ENCODE measurements at regions not wholly inside any gene's neighbourhood (a gene's known extent, or its start where the extent isn't known, plus 50 kb on each side); places are given as distances from the start of the nearest gene placed in this dataset.

GRCh38 chr3:10745392-10745791, 70.6 kb upstream of the SLC6A11 start:
- no peaks in the 10 kb centered on the region for H3K79me2 ChIP-seq (replicated peaks; ENCODE audit: insufficient read depth)
- H3K4me2 ChIP-seq, result no peak overlapping the region
- H3K36me3 ChIP-seq (ENCODE audit: insufficient read depth), result no peaks in the 10 kb centered on the region
- H2AFZ ChIP-seq, result no peak overlapping the region
- no peaks in the 10 kb centered on the region for H3K4me1 ChIP-seq (ENCODE audit: insufficient read depth)
- TF ChIP-seq POLR2AphosphoS5 (IDR thresholded peaks at IDR 0.05; ENCODE audit: low read depth), result no peak
- TF ChIP-seq ZNF114 (CRISPR knock-in tag; IDR thresholded peaks at IDR 0.05), result no peak
- no peak for TF ChIP-seq ZNF331 (CRISPR knock-in tag; IDR thresholded peaks at IDR 0.05; ENCODE audit: low read depth)
- TF ChIP-seq CTCF (conservative IDR thresholded peaks at IDR 0.05; ENCODE audit: low read depth in 2 of 2), result no peak
- TF ChIP-seq ETS1 (IDR thresholded peaks at IDR 0.05), result no peak
- no peak for TF ChIP-seq ZNF462 (CRISPR knock-in tag; IDR thresholded peaks at IDR 0.05)
- no peak for TF ChIP-seq REST (IDR thresholded peaks at IDR 0.05; ENCODE audit: unreplicated experiment)
- TF ChIP-seq STAT1 (IDR thresholded peaks at IDR 0.05; ENCODE audit: unreplicated experiment), result no peak
- TF ChIP-seq NANOG (IDR thresholded peaks at IDR 0.05; ENCODE audit: borderline replicate concordance), result no peak
- TF ChIP-seq EZH2 (IDR thresholded peaks at IDR 0.05; ENCODE audit: low read depth, unreplicated experiment), result no peak
- TF ChIP-seq JUNB (IDR thresholded peaks at IDR 0.05; ENCODE audit: unreplicated experiment), result no peak
- no peak for TF ChIP-seq CREB1 (CRISPR knock-in tag; IDR thresholded peaks at IDR 0.05; ENCODE audit: low read depth)
- TF ChIP-seq EZH2phosphoT487 (IDR thresholded peaks at IDR 0.05; ENCODE audit: unreplicated experiment), result no peak
- H3F3A ChIP-seq (replicated peaks; ENCODE audit: low read depth), result no peaks in the 10 kb centered on the region
- H3K4me3 ChIP-seq, result no peak overlapping the region
- Mint-ChIP-seq H3K4me3 (no peak overlapping the region), H3K27ac (no peak overlapping the region), H3K27me3 (ENCODE audit: insufficient read depth, low read depth, poor library complexity) (peaks cover 16% of the 10 kb centered on the region), H3K36me3 (ENCODE audit: low read depth) (no peaks in the 10 kb centered on the region), H3K4me1 (peaks cover 2% of the 10 kb centered on the region; the same call in 1 of the 3 replicates), H3K9me3 (no peaks in the 10 kb centered on the region; the same call in 2 of the 3 replicates)
- ATAC-seq, result no peak
- no peak overlapping the region for H3K27ac ChIP-seq (ENCODE audit: low read depth)
- no peaks in the 10 kb centered on the region for H4K20me1 ChIP-seq (replicated peaks; ENCODE audit: insufficient read depth)
- DNase-seq (ENCODE audit: low spot score), result no peak
- peaks cover 3% of the 10 kb centered on the region; the same call in 1 of the 2 replicates for H3K9me2 ChIP-seq (ENCODE audit: insufficient read depth)
- H3K27me3 ChIP-seq (ENCODE audit: insufficient read depth), result no peaks in the 10 kb centered on the region
